OCI-LY1 (cell line): ENCODE measurements at regions not wholly inside any gene's neighbourhood (a gene's known extent, or its start where the extent isn't known, plus 50 kb on each side); places are given as distances from the start of the nearest gene placed in this dataset.
"Not testable (repeated sequence)": the region's sequence is repeated elsewhere in the genome, so short reads cannot be mapped to it uniquely, and the experiment has no call there.

Source experiments
- H2AFZ ChIP-seq: fragments of 200-600 bp; sonication (generic), shearing (Covaris generic); 2 replicates; pipeline ENCODE4 v1.6.0; 2014; ENCODE audit warnings: antibody characterized with exemption, mild to moderate bottlenecking, low read length
- H3F3A ChIP-seq: fragments of 200-600 bp; sonication (generic), shearing (Covaris generic); 2 replicates; pipeline ENCODE4 v1.6.0; 2014; ENCODE audit warnings: mild to moderate bottlenecking, antibody characterized with exemption, low read length, moderate library complexity; ENCODE audit not compliant: insufficient read depth
- H3K27ac ChIP-seq: fragments of 200-600 bp; sonication (generic); 2 replicates; pipeline ENCODE4 v1.5.1; 2014; ENCODE audit warnings: low read length, mixed run types, mild to moderate bottlenecking, low read depth; ENCODE audit not compliant: poor library complexity, severe bottlenecking
- H3K27me3 ChIP-seq: fragments of 200-600 bp; sonication (generic); 2 replicates; pipeline ENCODE4 v1.6.0; 2014; ENCODE audit warnings: antibody characterized with exemption, mild to moderate bottlenecking, low read length, moderate library complexity; ENCODE audit not compliant: insufficient read depth
- H3K36me3 ChIP-seq: fragments of 200-600 bp; sonication (generic); 2 replicates; pipeline ENCODE4 v1.6.1; 2014; ENCODE audit warnings: mild to moderate bottlenecking, antibody characterized with exemption, low read length, moderate library complexity, mixed read lengths; ENCODE audit not compliant: insufficient read depth
- H3K4me1 ChIP-seq: fragments of 200-600 bp; sonication (generic); 2 replicates; pipeline ENCODE4 v1.5.1; 2014; ENCODE audit warnings: mild to moderate bottlenecking, low read length, moderate library complexity; ENCODE audit not compliant: insufficient read depth, severe bottlenecking
- H3K4me2 ChIP-seq: fragments of 200-600 bp; sonication (generic), shearing (Covaris generic); 2 replicates; pipeline ENCODE4 v1.6.1; 2014; ENCODE audit warnings: low read length
- H3K4me3 ChIP-seq: fragments of 200-600 bp; sonication (generic); 2 replicates; pipeline ENCODE4 v1.5.1; 2014; ENCODE audit warnings: low read length, low read depth, mild to moderate bottlenecking, mixed read lengths; ENCODE audit not compliant: poor library complexity, severe bottlenecking
- H3K79me2 ChIP-seq: fragments of 200-600 bp; shearing (Covaris generic); 2 replicates; pipeline ENCODE4 v1.6.1; 2016; ENCODE audit warnings: mixed run types, low read length, mixed read lengths; ENCODE audit not compliant: insufficient read depth
- H3K9ac ChIP-seq: fragments of 200-600 bp; sonication (generic), shearing (Covaris generic); 2 replicates; pipeline ENCODE4 v1.6.1; 2014; ENCODE audit warnings: mild to moderate bottlenecking, low read length, mixed read lengths
- H3K9me2 ChIP-seq: fragments of 200-600 bp; sonication (generic), shearing (Covaris generic); 2 replicates; pipeline ENCODE4 v1.6.1; 2014; ENCODE audit warnings: low read depth, mild to moderate bottlenecking, low read length, mixed read lengths
- H3K9me3 ChIP-seq: fragments of 200-600 bp; shearing (Covaris generic); 2 replicates; pipeline ENCODE4 v1.6.1; 2014; ENCODE audit warnings: low read length, mixed read lengths
- H4K20me1 ChIP-seq: fragments of 200-600 bp; sonication (generic), shearing (Covaris generic); 2 replicates; pipeline ENCODE4 v1.6.0; 2016; ENCODE audit warnings: mild to moderate bottlenecking, low read length; ENCODE audit not compliant: insufficient read depth
- CTCF ChIP-seq: fragments of 200-600 bp; sonication (generic), shearing (Covaris generic); IDR thresholded peaks from 2 replicates; pipeline ENCODE4 v1.5.1; 2017; ENCODE audit warnings: mild to moderate bottlenecking, antibody characterized with exemption, low read length, moderate library complexity, mixed read lengths
- EZH2 ChIP-seq: fragments of 200-600 bp; sonication (generic), shearing (Covaris generic); IDR thresholded peaks from 2 replicates; pipeline ENCODE4 v1.8.0; 2017; ENCODE audit warnings: borderline replicate concordance, mixed run types, mild to moderate bottlenecking, antibody characterized with exemption, low read length, moderate library complexity, mixed read lengths

DNA sequence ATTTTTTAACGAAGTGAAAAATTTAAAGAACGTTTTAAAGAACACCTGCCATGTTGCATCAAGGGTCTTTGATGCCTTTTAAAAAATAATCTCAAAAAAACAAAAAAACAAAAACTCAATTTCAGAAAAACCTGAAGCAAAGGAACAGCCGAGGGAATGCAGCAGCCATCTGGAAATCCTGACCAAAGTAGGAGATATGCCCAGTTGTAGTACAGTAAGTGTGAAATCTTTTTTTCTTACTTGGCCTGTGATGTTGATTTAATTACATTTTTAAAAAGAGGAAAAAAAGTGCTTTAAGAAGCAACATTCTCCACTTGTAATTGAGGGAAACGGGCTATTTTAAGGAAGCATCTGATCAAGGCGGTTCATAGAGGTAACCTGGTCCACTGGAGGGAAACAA, 213.7 kb upstream of the GAP43 start:
- Histone ChIP-seq H3K9me2 (no peaks in the 10 kb centered on the region), H3F3A (no peaks in the 10 kb centered on the region), H3K27me3 (no peaks in the 10 kb centered on the region), H3K36me3 (no peaks in the 10 kb centered on the region), H3K9me3 (no peaks in the 10 kb centered on the region), H2AFZ (no peak overlapping the region), H3K4me1 (no peaks in the 10 kb centered on the region), H3K27ac (no peak overlapping the region), H3K4me3 (no peak overlapping the region), H4K20me1 (no peaks in the 10 kb centered on the region), H3K9ac (no peak overlapping the region), H3K4me2 (no peak overlapping the region), H3K79me2 (no peaks in the 10 kb centered on the region)
- TF ChIP-seq CTCF (no peak), EZH2 (no peak)

DNA sequence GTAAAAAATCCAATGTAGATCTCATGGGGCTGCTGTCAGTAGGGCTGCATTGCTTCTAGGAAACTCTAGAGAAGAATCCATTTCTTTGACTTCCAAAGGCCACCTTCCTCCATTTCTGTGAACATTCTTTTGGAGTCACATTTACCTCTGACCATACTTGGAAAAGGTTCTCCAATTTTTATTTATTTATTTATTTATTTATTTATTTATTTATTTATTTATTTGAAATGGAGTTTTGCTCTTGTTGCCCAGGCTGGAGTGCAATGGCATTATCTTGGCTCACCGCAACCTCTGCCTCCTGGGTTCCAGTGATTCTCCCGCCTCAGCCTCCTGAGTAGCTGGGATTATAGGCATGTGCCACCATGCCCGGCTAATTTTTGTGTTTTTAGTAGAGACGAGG, 208.7 kb upstream of the GAP43 start:
- H3K79me2 ChIP-seq, H3K4me1 ChIP-seq, H3K4me3 ChIP-seq, H3F3A ChIP-seq, H3K9ac ChIP-seq, H3K27ac ChIP-seq, H4K20me1 ChIP-seq, H3K9me3 ChIP-seq, H3K4me2 ChIP-seq, H2AFZ ChIP-seq, H3K9me2 ChIP-seq, H3K36me3 ChIP-seq, H3K27me3 ChIP-seq: not testable (repeated sequence)

DNA sequence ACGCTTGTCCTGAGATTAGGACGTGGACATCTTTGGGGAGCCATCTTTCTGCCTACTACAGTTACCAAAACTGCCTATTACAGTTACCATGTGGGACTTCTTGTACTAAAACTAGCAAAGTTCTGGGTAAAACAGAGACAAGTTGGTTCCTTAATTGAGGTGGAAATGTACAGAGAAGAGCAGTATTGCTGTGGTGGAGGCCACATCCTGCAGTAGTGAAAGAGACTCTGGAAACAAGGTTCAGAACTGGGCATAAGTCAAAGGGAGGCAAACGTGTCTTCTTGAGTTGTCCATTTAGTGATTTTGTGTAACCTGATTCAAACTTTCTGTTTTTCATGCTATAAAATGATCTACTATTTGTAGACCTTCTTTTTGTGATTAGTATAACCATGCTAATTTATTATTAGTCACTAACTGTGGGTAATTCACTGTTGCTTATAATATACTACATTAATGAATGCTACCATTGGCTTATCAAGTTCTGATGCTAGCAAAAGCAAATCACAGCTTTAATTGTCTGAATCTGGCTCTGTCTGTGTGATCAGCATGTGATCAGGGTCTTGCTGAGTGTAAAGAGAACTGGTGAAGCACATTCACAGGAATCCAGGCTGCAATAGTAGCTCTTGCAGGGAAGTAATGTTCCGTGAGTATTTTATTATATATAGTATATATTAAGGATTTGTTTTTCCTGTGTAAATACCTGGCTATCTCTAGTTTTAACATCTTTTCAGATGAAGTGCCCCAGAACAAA, 207.9 kb upstream of the GAP43 start:
- no peak overlapping the region for H3K4me2 ChIP-seq
- H3K27ac ChIP-seq = no peak overlapping the region
- no peaks in the 10 kb centered on the region for H3K9me2 ChIP-seq
- H3K27me3 ChIP-seq = no peaks in the 10 kb centered on the region
- TF ChIP-seq CTCF (no peak), EZH2 (no peak)
- H3K79me2 ChIP-seq = no peaks in the 10 kb centered on the region
- H3K9ac ChIP-seq = no peak overlapping the region
- no peaks in the 10 kb centered on the region for H3K9me3 ChIP-seq
- no peak overlapping the region for H3K4me3 ChIP-seq
- no peaks in the 10 kb centered on the region for H3K36me3 ChIP-seq
- H2AFZ ChIP-seq = no peak overlapping the region
- H3K4me1 ChIP-seq = no peaks in the 10 kb centered on the region
- no peaks in the 10 kb centered on the region for H4K20me1 ChIP-seq
- no peaks in the 10 kb centered on the region for H3F3A ChIP-seq

GRCh38 chr3:115418583-115418982, 204.7 kb upstream of the GAP43 start:
- Histone ChIP-seq H4K20me1 (no peaks in the 10 kb centered on the region), H3K27me3 (no peaks in the 10 kb centered on the region), H3K27ac (no peak overlapping the region), H3K79me2 (no peaks in the 10 kb centered on the region), H3K9me2 (no peaks in the 10 kb centered on the region), H3K9me3 (no peaks in the 10 kb centered on the region), H2AFZ (no peak overlapping the region), H3F3A (no peaks in the 10 kb centered on the region), H3K4me3 (no peak overlapping the region), H3K36me3 (no peaks in the 10 kb centered on the region), H3K4me1 (no peaks in the 10 kb centered on the region), H3K4me2 (no peak overlapping the region), H3K9ac (no peak overlapping the region)
- TF ChIP-seq CTCF (no peak), EZH2 (no peak)
